HS-27A (cell line): ENCODE measurements at regions not wholly inside any gene's neighbourhood (a gene's known extent, or its start where the extent isn't known, plus 50 kb on each side); places are given as distances from the start of the nearest gene placed in this dataset.

Experiments used
- DNase-seq: peaks from one replicate; pipeline ENCODE4 v3.0.0-alpha.2; 2012; ENCODE audit warnings: low read depth, missing footprints

DNA sequence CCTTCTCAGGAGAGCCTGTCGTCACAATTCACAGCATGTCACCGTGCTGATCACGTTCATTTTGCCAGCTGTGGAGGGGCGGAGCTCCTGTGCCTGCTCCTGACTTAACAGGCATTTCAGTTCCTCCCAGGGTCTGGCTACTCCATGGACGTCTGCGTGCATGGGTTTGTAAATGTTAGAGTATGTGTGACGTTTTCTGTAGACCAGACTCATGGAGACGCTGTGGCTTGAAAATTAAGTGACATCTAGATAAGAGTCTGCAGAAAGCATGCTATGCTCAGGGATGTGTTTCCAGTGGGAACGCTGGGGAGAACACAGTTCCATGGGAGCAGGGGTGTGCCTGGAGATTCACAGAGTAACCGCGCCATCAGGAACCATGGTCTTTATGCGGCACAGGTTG lies 804.0 kb downstream of the TBC1D22A start:
- DNase-seq: no peak

DNA sequence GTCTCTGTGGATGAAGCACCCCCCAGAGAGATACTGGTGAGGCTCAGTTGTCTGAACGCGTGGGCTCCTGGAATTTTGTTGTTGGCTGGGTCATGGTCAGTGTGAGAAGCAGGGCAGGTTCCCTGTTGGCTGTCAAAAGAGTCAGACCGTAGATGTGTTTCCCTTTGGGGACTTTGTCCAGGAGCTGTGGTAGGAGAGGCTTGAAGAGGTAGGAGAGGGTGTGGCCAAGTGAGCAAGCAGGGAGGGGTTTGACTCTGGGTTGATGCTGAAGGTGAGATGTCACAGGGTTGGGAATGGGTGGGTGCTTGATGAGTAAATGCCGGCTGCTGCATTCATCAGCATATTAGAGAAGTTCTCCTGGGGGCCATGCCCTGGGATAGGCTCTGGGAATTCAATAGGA lies 803.2 kb downstream of the TBC1D22A start:
- DNase-seq: no peak

- no peak for DNase-seq
Observed at GRCh38 chr22:47564651-47565434, 802.4 kb downstream of the TBC1D22A start.

DNA sequence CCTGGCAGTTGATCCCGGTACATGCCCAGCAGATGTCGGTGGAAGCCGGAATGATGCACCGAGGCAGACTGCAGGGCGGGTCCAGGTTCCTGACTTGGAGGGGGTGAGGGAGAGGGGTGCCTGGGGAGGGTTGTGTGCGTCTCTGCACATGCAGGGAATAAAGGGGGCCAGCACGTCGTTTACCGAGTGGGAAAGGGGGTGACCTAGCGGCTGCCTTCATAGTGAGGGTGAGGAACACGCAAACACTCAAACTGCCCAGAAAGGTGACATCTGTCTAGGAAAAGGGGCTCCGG lies 801.7 kb downstream of the TBC1D22A start:
- no peak for DNase-seq

- no peak for DNase-seq
Observed at GRCh38 chr22:47563406-47564157, 801.1 kb downstream of the TBC1D22A start.

DNA sequence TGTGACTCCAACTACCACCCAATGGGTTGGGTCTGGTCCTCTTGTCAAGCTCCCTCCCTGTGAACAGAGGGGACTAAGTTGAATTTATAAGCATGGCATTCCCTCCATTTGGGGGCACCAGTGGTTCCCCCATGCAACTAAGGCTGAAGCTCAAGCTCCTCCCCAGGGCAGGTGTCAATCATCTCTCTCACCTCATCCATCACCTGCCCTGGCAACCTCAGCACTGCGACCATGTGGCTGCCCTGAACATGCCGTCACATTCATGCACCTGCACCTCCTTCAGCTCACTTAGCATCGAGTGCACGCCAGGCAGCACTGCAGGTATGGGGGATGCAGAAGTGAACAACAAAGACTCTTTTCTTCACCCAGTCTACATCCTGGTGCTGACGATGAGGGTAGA lies 799.3 kb downstream of the TBC1D22A start:
- DNase-seq: no peak

- DNase-seq: no peak
Observed at GRCh38 chr22:47561115-47561675, 798.7 kb downstream of the TBC1D22A start.

GRCh38 chr22:47558828-47559700 lies 796.6 kb downstream of the TBC1D22A start:
- DNase-seq: no peak

GRCh38 chr22:47556473-47556872 lies 794.0 kb downstream of the TBC1D22A start:
- DNase-seq: no peak

- DNase-seq: no peak
Observed at GRCh38 chr22:47553436-47553835, 791.0 kb downstream of the TBC1D22A start.

- no peak for DNase-seq
Observed at GRCh38 chr22:47552541-47553205, 790.2 kb downstream of the TBC1D22A start.

DNA sequence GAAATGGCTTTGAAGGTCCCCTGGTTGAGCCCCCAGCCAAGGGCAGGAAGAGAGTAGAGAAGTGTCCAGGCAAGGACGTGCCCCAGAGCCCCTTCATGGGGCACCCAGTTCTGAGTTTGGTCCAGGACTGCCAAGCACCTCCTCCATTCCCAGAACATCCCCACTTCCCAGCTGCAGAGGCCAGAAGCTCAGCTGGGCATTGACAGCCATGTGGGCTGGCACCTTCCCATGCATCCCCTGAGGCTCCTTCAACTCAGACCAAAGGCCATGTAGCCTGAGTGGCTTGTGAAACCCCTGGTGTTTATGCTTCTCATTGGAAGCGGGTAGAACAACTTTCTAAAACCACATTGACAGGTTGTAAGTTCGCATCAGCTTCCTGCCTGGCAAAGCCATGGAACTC lies 789.6 kb downstream of the TBC1D22A start:
- no peak for DNase-seq

GRCh38 chr22:47551431-47551775 lies 789.0 kb downstream of the TBC1D22A start:
- no peak for DNase-seq

DNA sequence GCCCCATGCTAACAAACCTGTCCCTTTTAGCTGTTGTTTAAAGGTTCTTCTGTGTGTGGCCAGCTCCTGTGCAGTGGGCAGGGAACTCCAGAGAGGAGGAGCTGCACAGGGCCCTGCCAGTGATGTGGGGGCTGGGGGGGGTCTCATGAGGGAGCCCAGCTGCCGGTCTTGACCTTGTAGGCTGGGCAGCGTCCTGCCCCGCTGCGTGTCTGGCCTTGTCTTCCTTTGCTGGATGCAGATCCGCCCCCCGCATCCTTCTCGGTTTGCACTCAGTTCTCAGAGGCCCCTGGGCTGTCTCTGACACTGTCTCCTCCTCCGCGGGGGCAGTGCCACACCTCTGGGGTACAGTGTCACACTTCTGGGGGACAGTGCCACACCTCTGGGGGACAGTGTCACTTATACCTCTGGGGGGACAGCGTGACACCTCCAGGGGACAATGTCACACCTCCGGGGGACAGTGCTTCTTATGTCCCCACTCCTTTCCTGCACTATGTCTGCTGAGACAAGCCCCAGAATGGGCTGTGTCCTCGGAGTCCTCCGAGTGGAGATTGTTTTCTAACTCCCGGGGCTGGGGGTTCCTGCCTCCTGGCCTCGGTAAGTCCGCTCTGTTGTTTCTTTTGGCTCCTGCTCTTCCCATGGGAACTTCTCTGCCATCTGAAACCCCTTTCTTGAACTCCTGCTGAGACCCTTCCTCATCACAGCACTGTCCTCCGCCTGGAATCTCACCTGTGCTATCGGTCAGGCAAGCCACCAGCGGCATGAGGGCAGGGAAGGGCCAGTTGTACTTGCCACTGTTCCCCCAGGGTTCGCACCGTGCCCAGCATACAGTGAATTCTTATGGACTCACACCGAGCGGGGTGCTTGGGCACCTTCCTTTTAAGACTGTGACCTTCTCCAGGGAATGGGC lies 788.3 kb downstream of the TBC1D22A start:
- no peak for DNase-seq

DNA sequence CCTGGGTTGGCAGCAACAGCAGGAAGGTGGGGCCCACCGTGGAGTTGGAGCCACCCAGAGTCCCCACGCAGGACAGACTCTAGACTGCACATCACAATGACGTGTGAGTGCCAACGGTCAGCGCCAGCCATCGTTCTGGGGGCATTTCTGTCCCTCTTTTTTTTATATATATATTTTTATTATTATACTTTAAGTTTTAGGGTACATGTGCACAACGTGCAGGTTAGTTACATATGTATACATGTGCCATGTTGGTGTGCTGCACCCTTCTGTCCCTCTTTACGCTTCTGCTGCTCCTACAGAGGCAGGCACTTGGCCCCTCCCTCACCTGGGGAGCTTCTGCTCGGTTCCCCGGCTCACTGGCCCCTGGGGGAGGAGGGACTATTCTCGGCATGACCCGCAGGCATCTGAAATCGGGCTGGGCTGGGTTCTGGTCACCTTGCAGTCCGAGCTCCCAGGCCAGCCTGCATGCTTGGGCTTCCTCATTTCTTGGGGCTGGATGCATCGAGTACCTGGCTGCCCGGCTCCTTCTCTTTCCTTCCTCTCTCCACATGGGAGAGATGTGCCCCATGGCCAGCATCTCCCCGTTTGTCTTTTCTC lies 787.4 kb downstream of the TBC1D22A start:
- no peak for DNase-seq

- DNase-seq: no peak
Observed at GRCh38 chr22:47548953-47549740, 786.7 kb downstream of the TBC1D22A start.

DNA sequence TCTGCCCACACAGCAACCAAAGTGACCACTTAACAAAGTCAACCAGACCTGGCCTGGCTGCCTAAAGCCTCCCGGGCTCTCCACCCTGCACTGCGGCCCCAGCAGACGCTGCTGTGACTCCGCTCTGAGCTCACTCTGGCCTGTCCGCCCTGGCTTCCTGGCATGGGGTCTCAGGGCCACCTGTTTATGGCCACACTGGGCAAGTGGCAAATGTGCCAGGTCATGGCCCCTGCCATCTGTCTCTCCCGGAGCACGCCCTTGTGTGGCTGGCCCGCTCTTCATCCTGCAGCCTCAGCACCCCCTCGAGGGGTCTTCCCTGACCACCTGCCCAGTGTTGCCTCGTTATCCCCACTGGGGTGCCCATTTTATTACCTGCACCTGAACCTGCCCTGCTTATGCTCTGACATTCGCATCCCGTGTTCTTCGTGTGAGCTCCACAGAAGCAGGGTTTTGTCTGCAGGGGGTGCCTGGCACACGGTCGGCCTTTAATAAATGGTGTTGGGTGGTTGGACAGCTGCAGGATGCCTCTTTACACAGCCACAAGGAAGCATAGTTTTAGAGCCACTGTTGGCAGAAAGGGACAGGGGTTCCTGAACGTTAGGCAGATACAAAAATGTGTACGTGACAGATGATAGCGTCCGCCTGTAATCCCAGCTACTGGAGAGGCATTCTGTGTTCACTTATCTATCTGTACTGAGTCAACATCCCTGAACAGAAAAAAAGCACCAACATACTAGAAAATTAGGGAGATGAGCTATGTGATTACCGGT lies 785.6 kb downstream of the TBC1D22A start:
- no peak for DNase-seq

- no peak for DNase-seq
Observed at GRCh38 chr22:47547239-47547661, 784.8 kb downstream of the TBC1D22A start.

- DNase-seq: no peak
Observed at GRCh38 chr22:47544696-47545095, 782.2 kb downstream of the TBC1D22A start.
